LHCN-M2 (cell line): ENCODE measurements at regions not wholly inside any gene's neighbourhood (a gene's known extent, or its start where the extent isn't known, plus 50 kb on each side); places are given as distances from the start of the nearest gene placed in this dataset.
"Not testable (repeated sequence)": the region's sequence is repeated elsewhere in the genome, so short reads cannot be mapped to it uniquely, and the experiment has no call there.

Experiments
- DNase-seq: peaks from one replicate; pipeline ENCODE4 v3.0.0-alpha.2; 2012; ENCODE audit warnings: low read depth

- DNase-seq, result peak; percentile 95
These were observed 122.8 kb downstream of the SHANK2 start for GRCh38 chr11:71129624-71130023.

- DNase-seq, result no peak
These were observed 124.6 kb downstream of the SHANK2 start for GRCh38 chr11:71127806-71128205.

DNA sequence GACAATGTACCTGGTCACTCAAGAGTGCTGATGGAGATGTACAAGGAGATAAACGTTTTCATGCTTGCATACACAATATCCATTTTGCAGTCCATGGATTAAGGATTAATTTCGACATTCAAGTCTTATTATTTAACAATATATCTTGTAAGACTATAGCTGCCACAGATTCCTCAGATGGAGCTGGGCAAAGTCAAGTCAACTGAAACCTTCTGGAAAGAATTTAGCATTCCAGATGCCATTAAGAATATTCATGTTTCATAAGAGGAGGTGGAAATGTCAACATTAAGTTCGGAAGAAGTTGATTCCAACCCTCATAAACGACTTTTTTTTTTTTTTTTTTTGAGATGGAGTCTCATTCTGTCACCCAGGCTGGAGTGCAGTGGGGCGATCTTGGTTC, 126.0 kb downstream of the SHANK2 start:
- DNase-seq, result not testable (repeated sequence)

GRCh38 chr11:71125150-71125549, 127.2 kb downstream of the SHANK2 start:
- no peak for DNase-seq

DNA sequence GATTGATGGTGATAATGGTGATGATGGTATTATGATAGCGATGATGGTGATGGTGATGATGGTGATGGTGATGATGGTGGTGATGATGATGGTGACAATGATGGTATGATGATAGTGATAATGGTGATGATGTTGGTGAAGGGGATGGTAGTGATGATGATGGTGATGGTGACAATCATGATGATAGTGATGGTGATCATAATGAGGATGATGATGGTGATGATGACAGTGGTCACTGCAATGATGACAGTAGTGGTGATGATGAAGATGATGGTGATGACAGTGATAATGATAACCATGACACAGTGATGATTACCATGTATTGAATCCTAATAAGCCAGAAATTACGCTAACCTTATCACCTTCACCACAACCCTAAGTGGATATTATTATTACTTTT, 128.2 kb downstream of the SHANK2 start:
- DNase-seq, result no peak

DNA sequence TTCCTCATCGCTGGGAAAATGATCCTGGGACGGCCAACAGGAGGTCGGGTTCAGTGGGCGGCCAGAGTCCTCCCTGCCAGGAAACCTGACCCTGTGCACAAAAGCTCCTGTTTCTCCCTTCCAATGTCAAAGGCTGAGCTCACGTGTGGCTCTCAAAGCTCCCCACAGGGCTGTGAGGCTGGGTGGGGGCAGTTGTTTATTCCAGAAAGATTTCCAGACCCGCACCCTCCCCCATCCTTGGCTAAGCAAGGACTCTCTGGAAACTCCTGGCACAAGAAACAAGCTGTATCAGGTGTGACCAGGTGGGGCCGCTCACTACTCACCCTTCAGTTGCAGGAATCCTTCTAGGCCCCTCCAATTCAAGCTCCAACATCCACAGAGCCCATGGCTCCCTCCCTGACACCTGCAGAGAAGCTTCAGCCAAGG, 131.9 kb downstream of the SHANK2 start:
- DNase-seq, result no peak

DNA sequence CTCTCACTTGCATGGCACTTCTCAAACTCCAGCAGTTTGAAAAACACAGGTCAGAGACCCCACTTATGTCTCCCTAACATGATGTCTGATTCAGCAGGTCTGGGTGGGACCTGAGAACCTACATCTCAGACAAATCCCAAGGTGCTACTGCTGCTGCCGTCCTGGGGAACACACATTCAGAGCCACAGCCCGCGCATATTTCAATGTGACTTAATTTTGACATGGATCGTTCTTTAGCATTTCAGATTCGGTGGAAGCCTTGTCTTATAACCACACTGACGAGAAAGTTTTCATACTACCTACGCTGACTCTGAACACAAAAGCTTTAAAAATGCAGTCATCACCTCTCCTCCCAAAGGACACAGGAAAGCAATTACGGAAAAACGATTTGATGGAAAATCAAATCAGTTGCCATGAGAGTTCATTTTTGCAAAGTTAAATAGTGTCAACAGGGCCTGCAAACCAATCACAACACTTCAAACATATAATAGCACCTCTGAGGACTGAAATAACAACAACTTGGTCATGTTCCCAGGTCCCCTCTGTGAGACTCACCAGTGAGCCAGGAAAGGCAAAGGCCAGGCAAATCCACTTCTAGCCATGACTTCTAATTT, 132.6 kb downstream of the SHANK2 start:
- no peak for DNase-seq

- DNase-seq, result no peak
These were observed 133.6 kb downstream of the SHANK2 start for GRCh38 chr11:71118671-71119250.

DNA sequence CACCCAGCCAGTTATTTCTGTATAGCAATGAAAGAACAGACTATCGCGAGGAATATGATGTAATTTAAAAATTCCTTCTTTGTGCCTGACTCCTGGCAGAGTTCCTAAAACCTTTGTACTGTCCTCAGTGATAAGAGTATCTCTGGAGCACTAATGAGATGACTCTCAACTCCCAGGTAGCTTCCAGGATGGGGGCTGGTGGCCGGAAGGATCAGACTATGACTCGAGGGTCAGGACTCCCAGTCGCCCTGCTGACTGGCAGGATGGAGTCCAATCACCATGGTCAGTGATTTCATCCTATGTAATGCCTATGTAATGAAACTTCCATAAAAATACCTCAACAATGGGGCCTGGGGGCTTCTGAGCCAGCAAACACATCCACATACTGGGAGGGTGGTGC, 135.1 kb downstream of the SHANK2 start:
- DNase-seq, result no peak

GRCh38 chr11:71116693-71117040, 135.7 kb downstream of the SHANK2 start:
- no peak for DNase-seq

- DNase-seq, result no peak
These were observed 136.3 kb downstream of the SHANK2 start for GRCh38 chr11:71115770-71116692.

- no peak for DNase-seq
These were observed 138.1 kb downstream of the SHANK2 start for GRCh38 chr11:71114124-71114851.

- no peak for DNase-seq
These were observed 139.4 kb downstream of the SHANK2 start for GRCh38 chr11:71112990-71113389.

- no peak for DNase-seq
These were observed 139.9 kb downstream of the SHANK2 start for GRCh38 chr11:71112454-71112853.

GRCh38 chr11:71109586-71109985, 142.8 kb downstream of the SHANK2 start:
- DNase-seq, result no peak

- no peak for DNase-seq
These were observed 143.2 kb downstream of the SHANK2 start for GRCh38 chr11:71109186-71109585.

GRCh38 chr11:71108013-71108865, 144.1 kb downstream of the SHANK2 start:
- DNase-seq, result no peak

- DNase-seq, result no peak
These were observed 145.7 kb downstream of the SHANK2 start for GRCh38 chr11:71106671-71107070.

- no peak for DNase-seq
These were observed 149.1 kb downstream of the SHANK2 start for GRCh38 chr11:71103266-71103665.

- no peak for DNase-seq
These were observed 150.0 kb downstream of the SHANK2 start for GRCh38 chr11:71102251-71102995.
